ENCODE measurements at regions not wholly inside any gene's neighbourhood (a gene's known extent, or its start where the extent isn't known, plus 50 kb on each side); places are given as distances from the start of the nearest gene placed in this dataset.

DNA sequence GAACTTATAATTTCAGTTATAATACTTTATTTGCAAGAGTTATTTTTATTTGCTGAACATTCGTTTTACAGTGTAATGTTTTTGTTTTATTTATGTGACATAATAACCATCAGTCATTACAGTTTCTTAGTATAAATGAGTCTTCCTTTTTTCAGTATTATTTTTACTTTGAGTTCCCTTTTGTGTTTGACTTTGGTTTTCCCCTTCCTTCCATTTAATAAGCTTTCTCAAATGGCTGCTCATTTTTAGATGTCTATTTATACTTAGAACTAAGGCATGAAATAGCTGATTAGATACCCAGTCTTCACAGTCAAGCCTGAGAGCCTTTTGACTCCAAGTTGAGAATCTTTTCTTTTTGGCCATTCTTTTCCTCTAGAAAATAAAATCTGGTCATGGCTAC, 404.5 kb downstream of the LRFN5 start:
- TF ChIP-seq POLR2A (IDR thresholded peaks at IDR 0.05) (no peak), POLR2AphosphoS5 (IDR thresholded peaks at IDR 0.05) (no peak)
- TF ChIP-seq, protein P1, sequence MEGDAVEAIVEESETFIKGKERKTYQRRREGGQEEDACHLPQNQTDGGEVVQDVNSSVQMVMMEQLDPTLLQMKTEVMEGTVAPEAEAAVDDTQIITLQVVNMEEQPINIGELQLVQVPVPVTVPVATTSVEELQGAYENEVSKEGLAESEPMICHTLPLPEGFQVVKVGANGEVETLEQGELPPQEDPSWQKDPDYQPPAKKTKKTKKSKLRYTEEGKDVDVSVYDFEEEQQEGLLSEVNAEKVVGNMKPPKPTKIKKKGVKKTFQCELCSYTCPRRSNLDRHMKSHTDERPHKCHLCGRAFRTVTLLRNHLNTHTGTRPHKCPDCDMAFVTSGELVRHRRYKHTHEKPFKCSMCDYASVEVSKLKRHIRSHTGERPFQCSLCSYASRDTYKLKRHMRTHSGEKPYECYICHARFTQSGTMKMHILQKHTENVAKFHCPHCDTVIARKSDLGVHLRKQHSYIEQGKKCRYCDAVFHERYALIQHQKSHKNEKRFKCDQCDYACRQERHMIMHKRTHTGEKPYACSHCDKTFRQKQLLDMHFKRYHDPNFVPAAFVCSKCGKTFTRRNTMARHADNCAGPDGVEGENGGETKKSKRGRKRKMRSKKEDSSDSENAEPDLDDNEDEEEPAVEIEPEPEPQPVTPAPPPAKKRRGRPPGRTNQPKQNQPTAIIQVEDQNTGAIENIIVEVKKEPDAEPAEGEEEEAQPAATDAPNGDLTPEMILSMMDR (IDR thresholded peaks at IDR 0.05 in 8 of 11, conservative IDR thresholded peaks at IDR 0.05 in 3 of 11), result no peak

Data from spleen (tissue), 7 donors.